ENCODE measurements at regions not wholly inside any gene's neighbourhood (a gene's known extent, or its start where the extent isn't known, plus 50 kb on each side); places are given as distances from the start of the nearest gene placed in this dataset.

GRCh38 chr20:52534616-52535015 lies 343.0 kb upstream of the ZFP64 start:
- TF ChIP-seq, protein P1, sequence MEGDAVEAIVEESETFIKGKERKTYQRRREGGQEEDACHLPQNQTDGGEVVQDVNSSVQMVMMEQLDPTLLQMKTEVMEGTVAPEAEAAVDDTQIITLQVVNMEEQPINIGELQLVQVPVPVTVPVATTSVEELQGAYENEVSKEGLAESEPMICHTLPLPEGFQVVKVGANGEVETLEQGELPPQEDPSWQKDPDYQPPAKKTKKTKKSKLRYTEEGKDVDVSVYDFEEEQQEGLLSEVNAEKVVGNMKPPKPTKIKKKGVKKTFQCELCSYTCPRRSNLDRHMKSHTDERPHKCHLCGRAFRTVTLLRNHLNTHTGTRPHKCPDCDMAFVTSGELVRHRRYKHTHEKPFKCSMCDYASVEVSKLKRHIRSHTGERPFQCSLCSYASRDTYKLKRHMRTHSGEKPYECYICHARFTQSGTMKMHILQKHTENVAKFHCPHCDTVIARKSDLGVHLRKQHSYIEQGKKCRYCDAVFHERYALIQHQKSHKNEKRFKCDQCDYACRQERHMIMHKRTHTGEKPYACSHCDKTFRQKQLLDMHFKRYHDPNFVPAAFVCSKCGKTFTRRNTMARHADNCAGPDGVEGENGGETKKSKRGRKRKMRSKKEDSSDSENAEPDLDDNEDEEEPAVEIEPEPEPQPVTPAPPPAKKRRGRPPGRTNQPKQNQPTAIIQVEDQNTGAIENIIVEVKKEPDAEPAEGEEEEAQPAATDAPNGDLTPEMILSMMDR (IDR thresholded peaks at IDR 0.05 in 8 of 11, conservative IDR thresholded peaks at IDR 0.05 in 3 of 11) = no peak
- TF ChIP-seq POLR2A (IDR thresholded peaks at IDR 0.05) (no peak), POLR2AphosphoS5 (IDR thresholded peaks at IDR 0.05) (no peak)

All from spleen (tissue), 7 donors.